ENCODE measurements at regions not wholly inside any gene's neighbourhood (a gene's known extent, or its start where the extent isn't known, plus 50 kb on each side); places are given as distances from the start of the nearest gene placed in this dataset.

DNA sequence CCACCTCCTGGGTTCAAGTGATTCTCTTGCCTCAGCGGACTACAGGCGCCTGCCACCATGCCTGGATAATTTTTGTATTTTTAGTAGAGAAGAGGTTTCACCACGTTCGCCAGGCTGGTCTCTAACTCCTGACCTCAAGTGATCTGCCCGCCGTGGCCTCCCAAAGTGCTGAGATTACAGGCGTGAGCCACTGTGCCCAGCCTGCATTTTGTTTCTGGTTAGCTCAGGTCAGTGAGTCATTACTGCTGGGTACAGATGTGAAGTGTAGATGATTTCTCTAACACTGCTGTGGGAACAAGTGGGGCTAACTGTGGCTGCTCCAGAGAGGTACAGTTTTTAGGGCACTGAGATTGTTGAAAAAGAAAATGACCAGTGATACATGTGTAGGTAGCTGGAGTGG is 188.6 kb downstream of the PRL start:
- Histone ChIP-seq H3K4me1 (ENCODE audit: insufficient read depth, low read length) (no peaks in the 10 kb centered on the region), H3K4me3 (ENCODE audit: low read length in 2 of 2) (no peak overlapping the region), H3K36me3 (ENCODE audit: insufficient read depth, low read length) (no peaks in the 10 kb centered on the region), H3K27me3 (ENCODE audit: insufficient read depth, low read length) (no peaks in the 10 kb centered on the region), H3K27ac (ENCODE audit: low read depth, low read length) (no peak overlapping the region), H3K9me3 (ENCODE audit: control insufficient read depth in 1 of 2, low read length in 2 of 2) (no peaks in the 10 kb centered on the region)
- CTCF ChIA-PET (ENCODE audit: partially characterized antibody), result no interaction called here
- no peaks in the 10 kb centered on the region for H3K4me1 Mint-ChIP-seq
- no peak overlapping the region for H3K27ac Mint-ChIP-seq
- intact Hi-C loops (cut with micrococcal nuclease), result no loop called here
- no peak for DNase-seq
- POLR2A ChIA-PET (ENCODE audit: partially characterized antibody), result no interaction called here
- no peaks in the 10 kb centered on the region for H3K36me3 Mint-ChIP-seq
- H3K4me3 Mint-ChIP-seq, result no peak overlapping the region
- no peaks in the 10 kb centered on the region for H3K27me3 Mint-ChIP-seq
- peaks cover 0 to 9% (median under 1%) of the 10 kb centered on the region in 8 donors for H3K9me3 Mint-ChIP-seq

DNA sequence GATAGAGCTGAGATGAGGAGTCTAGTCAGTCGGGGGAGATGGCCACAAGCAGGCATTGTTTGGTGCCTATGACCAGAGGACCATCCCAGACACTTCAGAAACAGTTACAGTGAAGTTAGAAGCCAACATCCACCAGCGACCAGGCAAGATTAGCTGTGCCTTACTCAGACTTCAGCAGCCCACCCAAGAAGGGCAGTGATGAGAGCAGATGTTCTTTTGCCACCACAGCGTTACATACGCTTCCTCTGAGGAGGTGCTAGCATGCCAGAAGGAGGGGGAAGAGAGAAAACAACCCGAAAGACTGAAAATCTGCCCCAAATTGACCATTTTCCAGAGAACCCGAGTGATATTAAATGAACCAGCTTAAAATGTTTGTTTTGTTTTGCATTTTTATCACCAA is 186.8 kb downstream of the PRL start:
- Mint-ChIP-seq H3K27me3 (no peaks in the 10 kb centered on the region), H3K4me3 (no peak overlapping the region), H3K27ac (no peak overlapping the region), H3K4me1 (no peaks in the 10 kb centered on the region), H3K9me3 (peaks cover 0 to 6% (median under 1%) of the 10 kb centered on the region in 8 donors), H3K36me3 (no peaks in the 10 kb centered on the region)
- ChIA-PET CTCF (ENCODE audit: partially characterized antibody) (no interaction called here), POLR2A (ENCODE audit: partially characterized antibody) (no interaction called here)
- Histone ChIP-seq H3K4me1 (ENCODE audit: insufficient read depth, low read length) (no peaks in the 10 kb centered on the region), H3K9me3 (ENCODE audit: control insufficient read depth in 1 of 2, low read length in 2 of 2) (no peaks in the 10 kb centered on the region), H3K36me3 (ENCODE audit: insufficient read depth, low read length) (no peaks in the 10 kb centered on the region), H3K27ac (ENCODE audit: low read depth, low read length) (no peak overlapping the region), H3K27me3 (ENCODE audit: insufficient read depth, low read length) (no peaks in the 10 kb centered on the region), H3K4me3 (ENCODE audit: low read length in 2 of 2) (no peak overlapping the region)
- DNase-seq, result no peak
- intact Hi-C loops (cut with micrococcal nuclease), result no loop called here

DNA sequence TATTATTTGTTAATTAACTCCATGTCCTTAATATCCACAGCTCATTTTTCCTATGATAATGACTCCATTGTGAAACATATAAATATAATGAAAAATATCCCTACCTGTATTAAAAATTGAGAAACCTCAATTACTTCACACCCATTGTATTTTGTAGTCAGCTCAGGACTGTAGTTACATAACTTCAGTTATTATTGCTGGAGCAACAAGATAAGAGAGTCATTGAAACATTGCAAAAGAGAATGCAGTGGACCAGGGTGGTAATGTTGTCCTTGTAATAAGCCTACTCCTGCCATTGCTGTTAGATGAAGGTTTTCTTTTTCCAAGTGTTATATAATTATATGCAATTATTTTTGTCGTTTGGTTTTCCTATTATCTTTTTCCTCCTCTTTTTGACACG is 184.4 kb downstream of the PRL start:
- intact Hi-C loops (cut with micrococcal nuclease), result no loop called here
- Mint-ChIP-seq H3K4me1 (no peaks in the 10 kb centered on the region), H3K9me3 (peaks cover 0 to 3% (median 2%) of the 10 kb centered on the region in 8 donors), H3K27ac (no peak overlapping the region), H3K36me3 (no peaks in the 10 kb centered on the region), H3K4me3 (no peak overlapping the region), H3K27me3 (no peaks in the 10 kb centered on the region)
- DNase-seq, result no peak
- no peak overlapping the region for H3K4me3 ChIP-seq (ENCODE audit: low read length in 2 of 2)
- H3K36me3 ChIP-seq (ENCODE audit: insufficient read depth, low read length), result no peaks in the 10 kb centered on the region
- H3K4me1 ChIP-seq (ENCODE audit: insufficient read depth, low read length), result no peaks in the 10 kb centered on the region
- POLR2A ChIA-PET (ENCODE audit: partially characterized antibody), result no interaction called here
- H3K27ac ChIP-seq (ENCODE audit: low read depth, low read length), result no peak overlapping the region
- CTCF ChIA-PET (ENCODE audit: partially characterized antibody), result no interaction called here
- no peaks in the 10 kb centered on the region for H3K9me3 ChIP-seq (ENCODE audit: control insufficient read depth in 1 of 2, low read length in 2 of 2)
- no peaks in the 10 kb centered on the region for H3K27me3 ChIP-seq (ENCODE audit: insufficient read depth, low read length)

DNA sequence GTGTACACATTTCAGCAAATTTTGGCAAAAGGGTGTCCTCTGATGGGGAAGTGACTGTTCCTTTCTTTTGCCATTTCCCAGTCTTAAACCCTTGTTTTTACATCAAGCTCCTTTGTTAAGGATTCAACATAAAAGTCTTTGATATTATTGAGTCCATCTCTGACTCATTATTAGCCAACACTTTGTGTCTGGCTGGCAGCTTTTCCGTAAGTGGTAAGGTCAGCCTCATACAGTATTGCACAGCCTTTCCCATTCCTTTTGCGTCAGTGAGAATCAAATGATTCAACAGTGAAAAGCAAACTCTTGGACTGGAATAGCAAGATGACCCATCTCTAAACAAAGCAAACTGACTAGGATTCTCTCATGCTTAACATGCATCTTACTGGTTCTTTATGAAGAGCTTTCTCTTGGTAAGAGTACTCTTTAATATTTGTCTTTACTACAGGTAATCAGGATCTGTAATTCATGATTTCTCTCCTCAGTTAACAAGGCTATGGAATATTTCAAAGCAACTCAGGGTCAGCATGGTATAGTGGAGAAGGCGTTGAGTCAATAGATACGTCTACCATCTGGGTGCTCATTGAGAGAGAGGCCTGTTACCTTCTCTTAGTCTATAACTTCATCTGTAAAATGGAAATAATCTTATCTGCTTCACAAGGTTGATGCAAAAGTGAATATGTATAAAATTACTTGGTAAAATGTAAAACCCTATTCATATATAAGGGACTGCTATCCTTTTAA is 183.6 kb downstream of the PRL start:
- CTCF ChIA-PET (ENCODE audit: partially characterized antibody), result no interaction called here

DNA sequence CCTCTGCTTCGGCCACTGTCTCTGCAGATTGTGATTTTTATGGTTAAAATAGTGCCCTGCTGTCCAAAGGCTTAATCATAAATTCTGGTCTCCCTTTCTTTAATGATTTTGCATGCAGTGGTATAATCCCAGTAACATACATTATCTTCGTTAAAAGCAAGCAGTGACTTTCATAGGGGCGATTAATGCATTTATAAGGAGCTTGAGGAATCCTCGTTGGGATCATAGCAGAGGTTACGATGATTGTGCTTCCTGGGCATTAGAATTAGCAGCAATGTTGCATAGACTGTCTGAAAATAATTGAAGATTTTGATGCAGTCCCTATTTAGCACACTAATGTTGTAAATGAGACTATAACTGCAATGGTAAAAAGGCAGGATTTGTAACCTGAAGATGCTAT is 181.3 kb downstream of the PRL start:
- DNase-seq, result no peak
- no peak overlapping the region for H3K27ac ChIP-seq (ENCODE audit: low read depth, low read length)
- H3K4me1 ChIP-seq (ENCODE audit: insufficient read depth, low read length), result no peaks in the 10 kb centered on the region
- POLR2A ChIA-PET (ENCODE audit: partially characterized antibody), result no interaction called here
- Mint-ChIP-seq H3K27me3 (no peaks in the 10 kb centered on the region), H3K27ac (no peak overlapping the region), H3K36me3 (no peaks in the 10 kb centered on the region), H3K4me1 (no peaks in the 10 kb centered on the region), H3K4me3 (no peak overlapping the region), H3K9me3 (peaks cover 0 to 4% (median 3%) of the 10 kb centered on the region in 8 donors)
- CTCF ChIA-PET (ENCODE audit: partially characterized antibody), result interaction anchor here (0.6 kb wide), 1 partner anchor 11 kb away, joined by 4 read pairs; no protein-coding TSS in a partner anchor
- H3K4me3 ChIP-seq (ENCODE audit: low read length in 2 of 2), result no peak overlapping the region
- H3K9me3 ChIP-seq (ENCODE audit: control insufficient read depth in 1 of 2, low read length in 2 of 2), result no peaks in the 10 kb centered on the region
- intact Hi-C loops (cut with micrococcal nuclease), result no loop called here
- no peaks in the 10 kb centered on the region for H3K27me3 ChIP-seq (ENCODE audit: insufficient read depth, low read length)
- no peaks in the 10 kb centered on the region for H3K36me3 ChIP-seq (ENCODE audit: insufficient read depth, low read length)

More for the DNA sequence above, 183.6 kb downstream of the PRL start:
- DNase-seq, result no peak
- Mint-ChIP-seq H3K4me1 (no peaks in the 10 kb centered on the region), H3K27ac (no peak overlapping the region), H3K36me3 (no peaks in the 10 kb centered on the region), H3K27me3 (no peaks in the 10 kb centered on the region), H3K4me3 (no peak overlapping the region), H3K9me3 (peaks cover 0 to 3% (median 2%) of the 10 kb centered on the region in 8 donors)
- no peak overlapping the region for H3K27ac ChIP-seq (ENCODE audit: low read depth, low read length)
- no peak overlapping the region for H3K4me3 ChIP-seq (ENCODE audit: low read length in 2 of 2)
- POLR2A ChIA-PET (ENCODE audit: partially characterized antibody), result no interaction called here
- H3K4me1 ChIP-seq (ENCODE audit: insufficient read depth, low read length), result no peaks in the 10 kb centered on the region
- H3K9me3 ChIP-seq (ENCODE audit: control insufficient read depth in 1 of 2, low read length in 2 of 2), result no peaks in the 10 kb centered on the region
- intact Hi-C loops (cut with micrococcal nuclease), result no loop called here
- H3K36me3 ChIP-seq (ENCODE audit: insufficient read depth, low read length), result no peaks in the 10 kb centered on the region
- no peaks in the 10 kb centered on the region for H3K27me3 ChIP-seq (ENCODE audit: insufficient read depth, low read length)

DNA sequence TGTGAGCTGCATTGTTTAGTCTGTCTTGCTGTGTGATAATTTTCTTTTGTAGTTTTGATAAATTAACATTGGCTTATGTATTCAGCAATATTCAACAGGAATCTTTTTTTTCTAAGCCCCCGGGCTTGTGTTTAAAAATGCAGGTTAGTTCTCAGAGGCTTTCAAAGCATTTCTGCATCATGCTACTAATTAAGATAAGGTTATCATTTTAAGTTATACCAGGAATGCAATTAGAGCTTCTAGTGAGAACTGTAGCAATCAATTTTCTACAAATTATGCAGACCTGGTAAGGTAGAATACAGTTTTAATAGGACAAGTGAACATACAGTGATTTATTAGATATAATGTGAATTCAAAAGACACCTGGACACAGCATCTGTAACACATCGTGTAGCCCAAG is 179.2 kb downstream of the PRL start:
- Histone ChIP-seq H3K4me1 (ENCODE audit: insufficient read depth, low read length) (no peaks in the 10 kb centered on the region), H3K4me3 (ENCODE audit: low read length in 2 of 2) (no peak overlapping the region), H3K27me3 (ENCODE audit: insufficient read depth, low read length) (no peaks in the 10 kb centered on the region), H3K36me3 (ENCODE audit: insufficient read depth, low read length) (no peaks in the 10 kb centered on the region), H3K27ac (ENCODE audit: low read depth, low read length) (no peak overlapping the region), H3K9me3 (ENCODE audit: control insufficient read depth in 1 of 2, low read length in 2 of 2) (no peaks in the 10 kb centered on the region)
- Mint-ChIP-seq H3K36me3 (no peaks in the 10 kb centered on the region), H3K9me3 (peaks cover 0 to 4% (median 3%) of the 10 kb centered on the region in 8 donors), H3K27ac (no peak overlapping the region), H3K4me1 (no peaks in the 10 kb centered on the region), H3K4me3 (no peak overlapping the region), H3K27me3 (no peaks in the 10 kb centered on the region)
- no peak for DNase-seq
- ChIA-PET POLR2A (ENCODE audit: partially characterized antibody) (no interaction called here), CTCF (ENCODE audit: partially characterized antibody) (no interaction called here)
- intact Hi-C loops (cut with micrococcal nuclease), result no loop called here

DNA sequence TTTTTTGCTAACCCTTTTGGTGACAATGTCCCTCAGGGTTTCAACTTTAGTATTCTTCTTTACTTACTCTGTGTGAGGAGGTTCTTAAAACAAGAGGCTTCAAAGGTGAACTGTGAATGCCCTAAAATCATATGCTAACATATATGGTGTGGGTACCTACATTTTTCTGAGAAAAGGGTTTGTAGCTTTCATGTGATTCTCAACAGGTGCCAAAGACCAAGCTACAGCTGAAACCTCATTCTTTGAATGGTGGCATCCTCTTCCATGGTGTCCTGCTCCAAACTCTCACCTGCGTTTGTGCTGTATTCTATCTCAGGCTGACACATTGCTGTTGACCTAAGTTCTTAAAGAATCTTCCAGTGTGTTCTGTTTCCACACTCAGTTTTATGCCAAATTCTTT is 177.3 kb downstream of the PRL start:
- Histone ChIP-seq H3K27me3 (ENCODE audit: insufficient read depth, low read length) (no peaks in the 10 kb centered on the region), H3K4me1 (ENCODE audit: insufficient read depth, low read length) (no peaks in the 10 kb centered on the region), H3K4me3 (ENCODE audit: low read length in 2 of 2) (no peak overlapping the region), H3K9me3 (ENCODE audit: control insufficient read depth in 1 of 2, low read length in 2 of 2) (no peaks in the 10 kb centered on the region), H3K27ac (ENCODE audit: low read depth, low read length) (no peak overlapping the region), H3K36me3 (ENCODE audit: insufficient read depth, low read length) (no peaks in the 10 kb centered on the region)
- ChIA-PET CTCF (ENCODE audit: partially characterized antibody) (no interaction called here), POLR2A (ENCODE audit: partially characterized antibody) (no interaction called here)
- DNase-seq, result no peak
- intact Hi-C loops (cut with micrococcal nuclease), result no loop called here
- Mint-ChIP-seq H3K36me3 (no peaks in the 10 kb centered on the region), H3K4me1 (no peaks in the 10 kb centered on the region), H3K4me3 (no peak overlapping the region), H3K27me3 (no peaks in the 10 kb centered on the region), H3K27ac (no peak overlapping the region), H3K9me3 (peaks cover 0 to 4% (median 3%) of the 10 kb centered on the region in 8 donors)

DNA sequence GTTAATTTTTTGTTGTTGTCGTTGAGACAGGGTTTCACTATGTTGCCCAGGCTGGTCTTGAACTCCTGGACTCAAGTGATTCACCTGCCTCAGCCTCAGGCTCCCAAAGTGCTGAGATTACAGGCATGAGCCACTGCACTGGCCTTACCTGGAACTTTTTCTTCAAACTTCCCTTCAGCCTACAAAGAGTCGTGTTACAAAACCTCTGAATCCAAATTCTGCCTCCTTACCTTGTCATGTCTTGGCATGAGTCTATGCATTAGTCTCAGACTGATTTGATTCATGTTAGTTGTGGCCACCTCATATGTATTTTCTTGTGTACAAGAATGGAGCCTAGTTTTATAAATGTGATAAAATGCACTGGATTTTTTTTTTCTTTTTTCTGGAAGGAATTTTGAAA is 172.1 kb downstream of the PRL start:
- ChIA-PET POLR2A (ENCODE audit: partially characterized antibody) (no interaction called here), CTCF (ENCODE audit: partially characterized antibody) (no interaction called here)
- Mint-ChIP-seq H3K4me1 (no peaks in the 10 kb centered on the region), H3K27me3 (no peaks in the 10 kb centered on the region), H3K9me3 (peaks cover 0 to 8% (median 2%) of the 10 kb centered on the region in 8 donors), H3K27ac (no peak overlapping the region), H3K4me3 (no peak overlapping the region), H3K36me3 (no peaks in the 10 kb centered on the region)
- Histone ChIP-seq H3K36me3 (ENCODE audit: insufficient read depth, low read length) (no peaks in the 10 kb centered on the region), H3K9me3 (ENCODE audit: control insufficient read depth in 1 of 2, low read length in 2 of 2) (no peaks in the 10 kb centered on the region), H3K27ac (ENCODE audit: low read depth, low read length) (no peak overlapping the region), H3K4me1 (ENCODE audit: insufficient read depth, low read length) (no peaks in the 10 kb centered on the region), H3K4me3 (ENCODE audit: low read length in 2 of 2) (no peak overlapping the region), H3K27me3 (ENCODE audit: insufficient read depth, low read length) (no peaks in the 10 kb centered on the region)
- intact Hi-C loops (cut with micrococcal nuclease), result no loop called here
- DNase-seq, result no peak
